ENCODE measurements at regions not wholly inside any gene's neighbourhood (a gene's known extent, or its start where the extent isn't known, plus 50 kb on each side); places are given as distances from the start of the nearest gene placed in this dataset.

GRCh38 chr10:10786109-10787090, 231.3 kb upstream of the CELF2 start:
- DNase-seq = no peak

DNA sequence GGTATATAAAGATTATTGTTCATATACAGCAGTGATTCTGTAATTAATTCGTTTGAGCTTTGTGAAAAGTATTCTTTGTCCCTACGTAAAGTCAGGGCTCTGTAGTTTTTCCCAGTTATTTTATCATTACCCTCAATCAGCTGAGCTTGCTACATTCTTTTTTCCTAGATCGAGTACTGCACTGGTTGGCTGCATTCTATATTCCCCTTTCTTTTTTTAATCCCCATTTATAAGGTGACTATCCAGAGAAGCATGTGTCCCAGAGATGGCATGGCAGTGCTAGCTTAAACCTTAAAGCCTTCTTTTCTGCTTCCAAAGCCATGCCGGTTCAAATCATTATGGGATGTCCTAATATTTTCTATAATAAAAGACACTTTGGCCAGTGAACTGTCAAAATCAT, 230.1 kb upstream of the CELF2 start:
- H3K36me3 ChIP-seq (ENCODE audit: control insufficient read depth in 2 of 3, insufficient read depth in 3 of 3, low read length in 3 of 3) = no peaks in the 10 kb centered on the region
- H3K4me3 ChIP-seq (ENCODE audit: low read length in 3 of 3) = no peak overlapping the region
- TF ChIP-seq CTCF (IDR thresholded peaks at IDR 0.05; ENCODE audit: borderline replicate concordance, extremely low read depth, insufficient read depth) = no peak
- DNase-seq (no peak), FAIRE-seq (no peak)
- no peak overlapping the region for H3K9ac ChIP-seq (ENCODE audit: low read length in 3 of 3)
- H3K27ac ChIP-seq (ENCODE audit: low read depth in 2 of 2, low read length in 2 of 2) = no peak overlapping the region
- H3K9me3 ChIP-seq (ENCODE audit: control insufficient read depth in 2 of 3, insufficient read depth in 1 of 3, low read length in 3 of 3) = no peaks in the 10 kb centered on the region
- no peaks in the 10 kb centered on the region for H3K4me1 ChIP-seq (ENCODE audit: control insufficient read depth in 2 of 3, insufficient read depth in 2 of 3, low read depth in 1 of 3, low read length in 3 of 3)
- H3K27me3 ChIP-seq (ENCODE audit: control insufficient read depth, insufficient read depth, low read length) = no peaks in the 10 kb centered on the region
- intact Hi-C loops (cut with DNase I) = no loop called here

More at GRCh38 chr10:10786109-10787090, 231.3 kb upstream of the CELF2 start:
- H3K4me3 ChIP-seq (ENCODE audit: low read length in 3 of 3) = no peak overlapping the region
- H3K4me1 ChIP-seq (ENCODE audit: control insufficient read depth in 2 of 3, insufficient read depth in 2 of 3, low read depth in 1 of 3, low read length in 3 of 3) = no peaks in the 10 kb centered on the region
- no peaks in the 10 kb centered on the region for H3K36me3 ChIP-seq (ENCODE audit: control insufficient read depth in 2 of 3, insufficient read depth in 3 of 3, low read length in 3 of 3)
- TF ChIP-seq CTCF (IDR thresholded peaks at IDR 0.05; ENCODE audit: borderline replicate concordance, extremely low read depth, insufficient read depth) = no peak
- no peaks in the 10 kb centered on the region for H3K9me3 ChIP-seq (ENCODE audit: control insufficient read depth in 2 of 3, insufficient read depth in 1 of 3, low read length in 3 of 3)
- no peaks in the 10 kb centered on the region for H3K27me3 ChIP-seq (ENCODE audit: control insufficient read depth, insufficient read depth, low read length)
- no peak overlapping the region for H3K9ac ChIP-seq (ENCODE audit: low read length in 3 of 3)
- no peak overlapping the region for H3K27ac ChIP-seq (ENCODE audit: low read depth in 2 of 2, low read length in 2 of 2)
- intact Hi-C loops (cut with DNase I) = no loop called here
- no peak for FAIRE-seq

- no peak for TF ChIP-seq CTCF (IDR thresholded peaks at IDR 0.05; ENCODE audit: borderline replicate concordance, extremely low read depth, insufficient read depth)
- Histone ChIP-seq H3K27me3 (ENCODE audit: control insufficient read depth, insufficient read depth, low read length) (no peaks in the 10 kb centered on the region), H3K27ac (ENCODE audit: low read depth in 2 of 2, low read length in 2 of 2) (no peak overlapping the region), H3K9me3 (ENCODE audit: control insufficient read depth in 2 of 3, insufficient read depth in 1 of 3, low read length in 3 of 3) (no peaks in the 10 kb centered on the region), H3K9ac (ENCODE audit: low read length in 3 of 3) (no peak overlapping the region), H3K36me3 (ENCODE audit: control insufficient read depth in 2 of 3, insufficient read depth in 3 of 3, low read length in 3 of 3) (no peaks in the 10 kb centered on the region), H3K4me1 (ENCODE audit: control insufficient read depth in 2 of 3, insufficient read depth in 2 of 3, low read depth in 1 of 3, low read length in 3 of 3) (no peaks in the 10 kb centered on the region), H3K4me3 (ENCODE audit: low read length in 3 of 3) (no peak overlapping the region)
- FAIRE-seq (no peak), DNase-seq (no peak)
- intact Hi-C loops (cut with DNase I) = no loop called here
Measured at GRCh38 chr10:10788761-10789160, 228.9 kb upstream of the CELF2 start.

Measured in kidney (tissue), 13 donors.